GM21619 (cell line): ENCODE measurements at regions not wholly inside any gene's neighbourhood (a gene's known extent, or its start where the extent isn't known, plus 50 kb on each side); places are given as distances from the start of the nearest gene placed in this dataset.
A peak's percentile ranks its signal among the peaks of the same experiment; 100 is the strongest.
"Not testable (repeated sequence)": the region's sequence is repeated elsewhere in the genome, so short reads cannot be mapped to it uniquely, and the experiment has no call there.

Experiments used
- ATAC-seq: cut with Tn5 transposase; IDR thresholded peaks from one replicate; pipeline ENCODE4 v1.9.1; 2021; ENCODE audit not compliant: unreplicated experiment

- no peak for ATAC-seq
These were observed 113.5 kb upstream of the VRK1 start for GRCh38 chr14:96683562-96684289.

GRCh38 chr14:96686126-96686525 is 111.1 kb upstream of the VRK1 start:
- ATAC-seq = no peak

DNA sequence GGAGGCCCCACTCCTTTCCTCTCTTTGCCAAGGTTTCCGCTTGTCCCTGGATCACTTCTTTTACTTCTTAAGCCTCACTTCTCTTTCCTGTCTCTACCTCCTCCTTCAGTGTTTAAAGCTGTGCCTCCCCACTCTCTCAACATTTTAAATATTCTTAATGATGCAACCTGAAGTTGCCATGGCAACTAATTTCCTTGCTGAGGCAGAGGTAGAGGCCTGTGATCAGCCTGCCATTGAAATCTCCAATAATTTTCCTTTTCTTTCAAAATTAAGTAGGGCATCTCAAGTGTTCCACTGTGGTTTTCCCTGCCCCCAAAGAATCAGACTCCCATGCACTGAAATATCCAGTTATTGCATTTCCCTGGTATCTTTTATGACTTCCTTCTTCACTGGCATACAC is 108.6 kb upstream of the VRK1 start:
- ATAC-seq = no peak

DNA sequence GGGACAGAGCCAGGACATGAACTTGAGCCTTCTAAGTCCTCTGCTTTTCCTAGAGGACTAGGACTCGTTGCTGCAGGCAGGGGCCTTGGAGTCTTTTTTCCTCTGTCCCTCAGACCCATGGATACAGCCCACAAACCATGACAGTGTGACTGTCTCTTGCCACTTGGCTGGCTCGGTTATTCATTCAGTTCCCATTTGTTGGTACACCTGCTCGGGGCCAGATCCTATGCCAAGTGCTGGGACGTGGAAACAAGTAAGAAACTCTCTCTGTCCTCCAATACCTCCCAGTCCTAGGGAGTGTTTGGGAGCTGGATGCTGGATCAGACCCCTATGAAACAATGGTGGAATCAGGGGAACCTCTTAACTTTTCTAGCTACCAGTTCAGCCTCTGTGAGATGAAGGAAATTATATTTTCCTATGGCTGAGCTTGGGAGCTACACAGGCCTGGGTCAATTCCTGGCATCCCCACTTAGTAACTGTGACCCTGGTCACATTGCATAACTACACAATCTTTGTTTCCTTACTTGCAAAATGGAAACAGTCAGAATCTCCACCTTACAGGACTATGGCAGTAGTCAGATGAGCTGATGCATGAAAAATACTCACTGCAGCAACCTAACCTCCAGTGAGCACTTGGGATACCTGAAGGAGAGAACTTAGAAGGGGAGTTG is 106.3 kb upstream of the VRK1 start:
- ATAC-seq = no peak

DNA sequence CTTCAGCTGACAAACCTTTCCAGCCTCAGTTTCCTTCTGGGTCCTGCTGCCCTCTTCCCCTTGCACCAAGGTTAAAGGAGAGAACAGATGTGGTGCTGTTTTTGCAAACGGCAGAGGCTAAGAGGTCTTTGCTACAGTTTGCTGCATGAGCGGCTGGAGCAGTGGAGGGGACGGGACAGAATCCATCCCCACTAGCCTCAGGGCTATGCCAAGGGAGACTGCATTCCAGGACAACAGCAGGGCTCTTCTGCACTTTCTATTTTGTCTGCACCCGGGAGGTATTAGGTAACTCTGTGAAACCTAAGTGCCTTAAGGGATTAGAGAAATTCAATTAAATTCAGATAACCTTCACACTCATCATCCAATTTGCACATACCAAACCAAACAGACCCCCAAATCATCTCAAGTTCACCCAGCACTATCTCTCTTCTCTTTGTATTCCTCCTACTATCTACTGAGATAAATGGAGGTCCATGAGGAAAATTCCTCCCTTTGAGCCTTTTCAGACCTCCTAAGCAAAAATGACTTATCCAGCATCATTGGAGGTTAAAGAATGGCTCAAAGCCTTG is 103.8 kb upstream of the VRK1 start:
- ATAC-seq = no peak

DNA sequence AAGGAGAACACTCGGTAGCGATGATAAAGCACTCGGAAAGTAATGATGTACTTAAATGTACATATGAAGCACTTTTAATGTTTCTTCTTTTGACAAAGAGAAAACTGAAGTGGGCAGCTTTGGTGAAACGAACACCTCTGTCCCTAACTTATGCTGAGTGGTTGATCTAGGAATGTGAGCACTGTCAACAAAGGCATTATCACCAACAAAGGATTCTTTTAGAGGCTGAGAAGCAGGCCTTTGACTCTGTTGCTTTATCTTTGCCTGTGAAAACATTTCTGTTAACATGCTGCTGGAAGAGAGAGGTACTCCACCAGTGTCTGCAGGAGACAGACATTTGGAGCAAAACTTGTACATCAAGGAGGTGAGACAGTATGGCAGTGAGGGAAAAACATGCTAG is 103.2 kb upstream of the VRK1 start:
- ATAC-seq = no peak

DNA sequence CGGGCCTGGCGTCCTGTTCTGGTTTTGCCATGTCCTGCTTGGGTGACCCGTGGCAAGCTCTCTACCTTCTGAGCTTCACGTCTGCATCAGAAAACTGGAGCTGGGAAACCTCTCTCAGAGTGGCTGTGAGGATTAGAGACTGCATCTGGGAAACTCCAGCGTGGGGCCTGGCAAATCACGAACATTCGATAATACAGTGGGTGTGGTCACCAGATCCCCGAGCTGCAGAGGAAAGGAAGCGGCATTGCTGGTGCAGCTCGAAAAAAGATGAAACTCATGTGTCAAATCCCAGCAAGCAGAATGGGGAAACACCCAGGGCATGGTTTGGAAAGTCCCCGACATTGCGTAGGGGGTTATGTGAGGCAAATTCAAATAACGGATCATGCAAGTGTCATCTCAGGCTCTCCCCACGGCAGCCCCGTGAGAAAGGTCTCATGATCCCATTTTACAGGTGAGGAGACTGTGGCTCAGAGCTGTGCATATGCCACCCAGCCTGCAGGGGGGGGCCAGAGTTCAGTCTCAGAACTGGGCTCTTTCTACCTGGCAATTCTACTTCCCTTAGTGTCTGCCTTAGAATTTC is 98.1 kb upstream of the VRK1 start:
- ATAC-seq = peak; percentile 65

DNA sequence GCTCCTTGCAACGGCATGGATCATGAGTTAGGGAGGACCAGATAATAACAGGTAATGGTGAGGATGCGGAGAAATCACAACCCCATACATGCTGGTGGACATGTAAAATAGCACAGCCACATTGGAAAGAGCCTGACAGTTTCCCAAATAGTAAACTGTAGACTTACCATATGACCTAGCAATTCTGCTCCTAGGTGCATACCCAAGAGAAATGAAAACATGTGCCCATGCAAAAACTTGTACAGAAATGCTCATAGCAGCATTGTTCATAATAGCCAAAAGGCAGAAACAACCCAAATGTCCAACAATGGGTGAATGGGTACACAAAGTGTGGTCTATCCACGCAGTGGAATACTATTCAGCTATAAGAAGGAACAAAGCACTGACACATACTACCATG is 97.5 kb upstream of the VRK1 start:
- no peak for ATAC-seq

DNA sequence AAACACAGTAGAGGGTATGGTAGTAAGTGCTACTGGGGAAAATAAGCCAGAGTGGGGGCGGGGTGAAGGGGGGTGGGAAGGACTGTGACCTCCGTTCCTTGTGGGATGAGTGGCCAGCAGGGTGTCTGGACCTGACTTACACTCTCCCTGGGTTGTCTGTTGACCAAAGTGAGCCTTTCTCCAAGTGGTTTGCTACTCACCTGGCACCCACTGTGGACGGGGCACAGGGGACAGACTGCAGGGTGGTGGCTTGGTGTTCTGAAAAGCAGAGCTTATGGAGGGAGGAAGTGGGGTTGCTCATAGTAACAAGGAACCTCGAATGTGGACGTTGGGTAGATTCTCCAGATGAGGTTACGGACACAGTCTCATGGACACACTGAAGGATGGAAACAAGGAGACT is 94.4 kb upstream of the VRK1 start:
- no peak for ATAC-seq

GRCh38 chr14:96705422-96706092 is 91.6 kb upstream of the VRK1 start:
- no peak for ATAC-seq

- ATAC-seq = no peak
These were observed 90.3 kb upstream of the VRK1 start for GRCh38 chr14:96706893-96707292.

GRCh38 chr14:96710060-96710666 is 87.0 kb upstream of the VRK1 start:
- peak; percentile 70 for ATAC-seq

GRCh38 chr14:96711559-96712267 is 85.5 kb upstream of the VRK1 start:
- ATAC-seq = no peak

GRCh38 chr14:96713426-96713825 is 83.8 kb upstream of the VRK1 start:
- no peak for ATAC-seq

DNA sequence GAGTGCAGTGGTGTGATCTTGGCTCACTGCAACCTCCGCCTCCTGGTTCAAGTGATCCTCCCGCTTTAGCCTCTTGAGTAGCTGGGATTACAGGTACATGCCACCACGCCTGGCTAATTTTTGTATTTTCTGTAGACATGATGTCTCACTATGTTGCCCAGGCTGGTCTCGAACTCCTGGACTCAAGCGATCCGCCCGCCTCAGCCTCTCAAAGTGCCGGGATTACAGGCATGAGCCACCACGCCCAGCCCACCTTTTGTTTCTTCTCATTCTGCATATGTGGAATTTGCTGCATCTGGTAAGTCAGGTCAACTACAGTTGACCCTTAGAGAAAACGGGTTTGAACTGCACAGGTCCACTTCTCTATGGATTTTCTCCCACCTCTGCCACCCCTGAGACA is 82.6 kb upstream of the VRK1 start:
- not testable (repeated sequence) for ATAC-seq

- no peak for ATAC-seq
These were observed 80.1 kb upstream of the VRK1 start for GRCh38 chr14:96717116-96717515.

DNA sequence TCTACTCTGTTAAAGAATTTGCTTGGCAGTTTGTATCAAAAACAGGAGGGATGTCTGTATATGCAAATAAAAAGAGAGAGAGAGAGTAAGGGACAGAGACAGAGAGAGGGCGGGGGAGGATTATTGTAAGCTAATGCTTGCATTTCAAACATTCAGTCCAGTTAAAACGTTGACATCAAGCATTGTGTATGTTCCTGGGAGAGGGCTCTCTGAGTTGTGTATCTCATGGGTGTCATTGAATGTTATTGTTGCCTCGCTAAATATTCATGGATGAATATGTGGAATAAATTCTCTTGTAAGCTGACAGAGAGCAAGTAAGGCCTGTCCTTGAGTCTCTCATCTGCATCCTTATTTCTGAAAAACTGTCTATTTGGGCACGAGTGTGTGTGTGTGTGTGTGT is 78.8 kb upstream of the VRK1 start:
- ATAC-seq = no peak

DNA sequence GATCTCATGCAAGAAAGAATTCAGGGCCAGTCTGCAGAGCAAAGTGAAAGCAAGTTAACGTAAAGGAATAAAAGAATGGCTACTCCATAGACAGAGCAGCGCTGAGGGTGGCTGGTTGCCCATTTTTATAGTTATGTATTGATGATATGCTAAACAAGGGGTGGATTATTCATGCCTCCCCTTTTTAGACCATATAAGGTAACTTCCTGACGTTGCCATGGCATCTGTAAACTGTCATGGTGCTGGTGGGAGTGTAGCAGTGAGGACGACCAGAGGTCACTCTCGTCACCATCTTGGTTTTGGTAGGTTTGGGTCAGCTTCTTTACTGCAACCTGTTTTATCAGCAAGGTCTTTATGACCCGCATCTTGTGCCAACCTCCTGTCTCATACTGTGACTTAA is 76.5 kb upstream of the VRK1 start:
- not testable (repeated sequence) for ATAC-seq

- no peak for ATAC-seq
These were observed 74.4 kb upstream of the VRK1 start for GRCh38 chr14:96722736-96723135.

DNA sequence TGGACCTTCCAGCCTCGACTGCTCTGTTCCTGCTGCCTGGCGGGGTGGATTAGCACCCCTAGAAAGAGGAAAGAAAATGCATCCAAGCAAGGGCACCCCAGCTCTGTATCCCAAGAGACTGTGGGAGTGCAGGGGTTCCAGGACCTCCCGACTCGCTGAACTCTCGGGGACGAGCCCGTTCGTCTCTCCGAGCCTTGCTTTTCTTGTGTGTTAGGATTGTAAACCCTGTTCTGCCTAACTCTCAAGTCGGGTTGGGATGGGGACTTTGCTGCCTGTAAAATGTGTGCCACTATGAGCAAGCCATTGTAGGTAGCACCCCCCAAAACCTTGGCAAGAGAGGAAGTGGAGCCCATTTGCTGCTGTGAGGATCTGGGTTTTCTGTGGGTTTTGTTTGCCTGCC is 73.2 kb upstream of the VRK1 start:
- ATAC-seq = no peak

DNA sequence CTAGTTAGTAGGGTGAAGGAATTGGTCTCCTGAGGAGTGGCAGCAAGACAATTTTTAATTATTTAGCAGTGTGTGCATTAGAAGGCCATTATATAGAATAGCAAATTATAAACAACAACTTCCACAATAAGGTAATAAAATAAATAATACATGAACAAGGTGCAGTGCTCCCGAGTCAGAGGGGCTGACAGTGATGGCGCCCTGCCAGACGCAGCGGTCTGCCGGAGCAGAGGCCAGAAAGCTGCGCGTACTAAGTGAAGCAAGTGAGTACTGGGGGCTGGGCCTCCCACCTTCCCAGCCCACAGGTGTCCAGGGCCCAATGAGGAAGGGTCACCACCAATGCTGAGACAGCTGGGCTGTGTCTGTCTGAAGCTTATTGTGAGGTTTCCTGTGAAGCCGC is 72.0 kb upstream of the VRK1 start:
- no peak for ATAC-seq
